ENCODE measurements at regions not wholly inside any gene's neighbourhood (a gene's known extent, or its start where the extent isn't known, plus 50 kb on each side); places are given as distances from the start of the nearest gene placed in this dataset.
"Not testable (repeated sequence)": the region's sequence is repeated elsewhere in the genome, so short reads cannot be mapped to it uniquely, and the experiment has no call there.

GRCh38 chr7:89849052-89849451 lies 305.2 kb upstream of the STEAP1 start:
- Mint-ChIP-seq H3K4me1 (no peaks in the 10 kb centered on the region), H3K27me3 (no peaks in the 10 kb centered on the region), H3K4me3 (no peak overlapping the region), H3K36me3 (no peaks in the 10 kb centered on the region), H3K9me3 (peaks cover 3% of the 10 kb centered on the region), H3K27ac (no peak overlapping the region)
- ATAC-seq, result no peak

GRCh38 chr7:89857053-89857452 lies 297.2 kb upstream of the STEAP1 start:
- H3K27me3 Mint-ChIP-seq, H3K4me1 Mint-ChIP-seq, H3K27ac Mint-ChIP-seq, ATAC-seq, H3K36me3 Mint-ChIP-seq, H3K4me3 Mint-ChIP-seq, H3K9me3 Mint-ChIP-seq: not testable (repeated sequence)

GRCh38 chr7:89857767-89858166 lies 296.5 kb upstream of the STEAP1 start:
- Mint-ChIP-seq H3K27ac (no peak overlapping the region), H3K27me3 (no peaks in the 10 kb centered on the region), H3K4me1 (no peaks in the 10 kb centered on the region), H3K36me3 (no peaks in the 10 kb centered on the region), H3K9me3 (peaks cover 8% of the 10 kb centered on the region), H3K4me3 (no peak overlapping the region)
- ATAC-seq, result no peak

- H3K4me3 Mint-ChIP-seq, result no peak overlapping the region
- H3K9me3 Mint-ChIP-seq, result peaks cover 3% of the 10 kb centered on the region
- ATAC-seq, result no peak
- H3K27ac Mint-ChIP-seq, result no peak overlapping the region
- H3K27me3 Mint-ChIP-seq, result no peaks in the 10 kb centered on the region
- H3K36me3 Mint-ChIP-seq, result no peaks in the 10 kb centered on the region
- H3K4me1 Mint-ChIP-seq, result no peaks in the 10 kb centered on the region
These were observed 266.8 kb upstream of the STEAP1 start for GRCh38 chr7:89887489-89887888.

- no peak overlapping the region for H3K4me3 Mint-ChIP-seq
- ATAC-seq, result no peak
- no peaks in the 10 kb centered on the region for H3K9me3 Mint-ChIP-seq
- no peaks in the 10 kb centered on the region for H3K27me3 Mint-ChIP-seq
- no peak overlapping the region for H3K27ac Mint-ChIP-seq
- no peaks in the 10 kb centered on the region for H3K36me3 Mint-ChIP-seq
- no peaks in the 10 kb centered on the region for H3K4me1 Mint-ChIP-seq
These were observed 245.5 kb upstream of the STEAP1 start for GRCh38 chr7:89908736-89909135.

GRCh38 chr7:89914711-89915110 lies 239.6 kb upstream of the STEAP1 start:
- Mint-ChIP-seq H3K4me3 (no peak overlapping the region), H3K36me3 (no peaks in the 10 kb centered on the region), H3K27ac (no peak overlapping the region), H3K9me3 (no peaks in the 10 kb centered on the region), H3K27me3 (no peaks in the 10 kb centered on the region), H3K4me1 (no peaks in the 10 kb centered on the region)
- ATAC-seq, result no peak

GRCh38 chr7:89926194-89926593 lies 228.1 kb upstream of the STEAP1 start:
- Mint-ChIP-seq H3K27ac (no peak overlapping the region), H3K4me1 (no peaks in the 10 kb centered on the region), H3K4me3 (no peak overlapping the region), H3K9me3 (peaks cover 3% of the 10 kb centered on the region), H3K27me3 (no peaks in the 10 kb centered on the region), H3K36me3 (no peaks in the 10 kb centered on the region)
- no peak for ATAC-seq

GRCh38 chr7:89926701-89927100 lies 227.6 kb upstream of the STEAP1 start:
- H3K9me3 Mint-ChIP-seq, result peaks cover 3% of the 10 kb centered on the region
- H3K27me3 Mint-ChIP-seq, result no peaks in the 10 kb centered on the region
- no peaks in the 10 kb centered on the region for H3K4me1 Mint-ChIP-seq
- H3K36me3 Mint-ChIP-seq, result no peaks in the 10 kb centered on the region
- ATAC-seq, result no peak
- no peak overlapping the region for H3K27ac Mint-ChIP-seq
- no peak overlapping the region for H3K4me3 Mint-ChIP-seq

- Mint-ChIP-seq H3K36me3 (no peaks in the 10 kb centered on the region), H3K4me1 (no peaks in the 10 kb centered on the region), H3K9me3 (peaks cover 3% of the 10 kb centered on the region), H3K27me3 (no peaks in the 10 kb centered on the region), H3K4me3 (no peak overlapping the region), H3K27ac (no peak overlapping the region)
- ATAC-seq, result no peak
These were observed 226.5 kb upstream of the STEAP1 start for GRCh38 chr7:89927762-89928161.

GRCh38 chr7:89928451-89928850 lies 225.8 kb upstream of the STEAP1 start:
- H3K4me1 Mint-ChIP-seq, result no peaks in the 10 kb centered on the region
- H3K27me3 Mint-ChIP-seq, result no peaks in the 10 kb centered on the region
- no peaks in the 10 kb centered on the region for H3K36me3 Mint-ChIP-seq
- no peak overlapping the region for H3K27ac Mint-ChIP-seq
- H3K4me3 Mint-ChIP-seq, result no peak overlapping the region
- H3K9me3 Mint-ChIP-seq, result peaks cover 3% of the 10 kb centered on the region
- ATAC-seq, result no peak

- Mint-ChIP-seq H3K27ac (no peak overlapping the region), H3K27me3 (no peaks in the 10 kb centered on the region), H3K4me1 (no peaks in the 10 kb centered on the region), H3K9me3 (peaks cover 2% of the 10 kb centered on the region), H3K36me3 (no peaks in the 10 kb centered on the region), H3K4me3 (no peak overlapping the region)
- ATAC-seq, result no peak
These were observed 220.2 kb upstream of the STEAP1 start for GRCh38 chr7:89934101-89934500.

- Mint-ChIP-seq H3K36me3 (no peaks in the 10 kb centered on the region), H3K4me1 (no peaks in the 10 kb centered on the region), H3K27me3 (no peaks in the 10 kb centered on the region), H3K4me3 (no peak overlapping the region), H3K9me3 (no peaks in the 10 kb centered on the region), H3K27ac (no peak overlapping the region)
- no peak for ATAC-seq
These were observed 210.7 kb upstream of the STEAP1 start for GRCh38 chr7:89943525-89944050.

GRCh38 chr7:89958525-89959068 lies 195.7 kb upstream of the STEAP1 start:
- Mint-ChIP-seq H3K36me3 (no peaks in the 10 kb centered on the region), H3K4me1 (no peaks in the 10 kb centered on the region), H3K4me3 (no peak overlapping the region), H3K27me3 (no peaks in the 10 kb centered on the region), H3K27ac (no peak overlapping the region), H3K9me3 (peaks cover 6% of the 10 kb centered on the region)
- no peak for ATAC-seq

GRCh38 chr7:89966067-89966664 lies 188.1 kb upstream of the STEAP1 start:
- no peaks in the 10 kb centered on the region for H3K9me3 Mint-ChIP-seq
- ATAC-seq, result no peak
- H3K36me3 Mint-ChIP-seq, result no peaks in the 10 kb centered on the region
- no peak overlapping the region for H3K4me3 Mint-ChIP-seq
- no peak overlapping the region for H3K27ac Mint-ChIP-seq
- no peaks in the 10 kb centered on the region for H3K27me3 Mint-ChIP-seq
- H3K4me1 Mint-ChIP-seq, result no peaks in the 10 kb centered on the region

GRCh38 chr7:89975577-89975976 lies 178.7 kb upstream of the STEAP1 start:
- no peaks in the 10 kb centered on the region for H3K9me3 Mint-ChIP-seq
- H3K27me3 Mint-ChIP-seq, result no peaks in the 10 kb centered on the region
- H3K27ac Mint-ChIP-seq, result no peak overlapping the region
- ATAC-seq, result no peak
- no peaks in the 10 kb centered on the region for H3K4me1 Mint-ChIP-seq
- no peak overlapping the region for H3K4me3 Mint-ChIP-seq
- no peaks in the 10 kb centered on the region for H3K36me3 Mint-ChIP-seq

- ATAC-seq, result no peak
- Mint-ChIP-seq H3K36me3 (no peaks in the 10 kb centered on the region), H3K4me3 (no peak overlapping the region), H3K4me1 (no peaks in the 10 kb centered on the region), H3K27ac (no peak overlapping the region), H3K27me3 (no peaks in the 10 kb centered on the region), H3K9me3 (peaks cover 3% of the 10 kb centered on the region)
These were observed 166.6 kb upstream of the STEAP1 start for GRCh38 chr7:89987665-89988064.
